ENCODE measurements at regions not wholly inside any gene's neighbourhood (a gene's known extent, or its start where the extent isn't known, plus 50 kb on each side); places are given as distances from the start of the nearest gene placed in this dataset.

GRCh38 chr6:90403489-90404381 lies 107.1 kb upstream of the BACH2 start:
- TF ChIP-seq REST (IDR thresholded peaks at IDR 0.05; ENCODE audit: insufficient read depth in 1 of 2, low read depth in 2 of 2, low read length in 2 of 2) (no peak), SIN3A (IDR thresholded peaks at IDR 0.05; ENCODE audit: borderline replicate concordance, insufficient read depth, low read length) (peak; percentile 93; the same call in 1 of the 2 replicates)

- TF ChIP-seq FOXP2 (optimal IDR thresholded peaks at IDR 0.05; ENCODE audit: borderline replicate concordance, extremely low read depth, extremely low read length, insufficient read depth) (no peak), TAF1 (IDR thresholded peaks at IDR 0.05; ENCODE audit: borderline replicate concordance, insufficient read depth, low read length) (no peak), POLR2AphosphoS5 (IDR thresholded peaks at IDR 0.05; ENCODE audit: low read depth, low read length) (no peak), REST (IDR thresholded peaks at IDR 0.05; ENCODE audit: insufficient read depth in 1 of 2, low read depth in 2 of 2, low read length in 2 of 2) (no peak), SIN3A (IDR thresholded peaks at IDR 0.05; ENCODE audit: borderline replicate concordance, insufficient read depth, low read length) (no peak)
Measured at GRCh38 chr6:90402831-90403192, 106.2 kb upstream of the BACH2 start.

GRCh38 chr6:90401933-90402830 lies 105.5 kb upstream of the BACH2 start:
- TF ChIP-seq FOXP2 (optimal IDR thresholded peaks at IDR 0.05; ENCODE audit: borderline replicate concordance, extremely low read depth, extremely low read length, insufficient read depth) (no peak), REST (IDR thresholded peaks at IDR 0.05; ENCODE audit: insufficient read depth in 1 of 2, low read depth in 2 of 2, low read length in 2 of 2) (0 out of 4 replicates have a peak, but pooled peaks of 1 of the 2 experiments have one; percentile 1), SIN3A (IDR thresholded peaks at IDR 0.05; ENCODE audit: borderline replicate concordance, insufficient read depth, low read length) (peak; percentile 52; the same call in 1 of the 2 replicates)

GRCh38 chr6:90399970-90400369 lies 103.3 kb upstream of the BACH2 start:
- TF ChIP-seq SIN3A (IDR thresholded peaks at IDR 0.05; ENCODE audit: borderline replicate concordance, insufficient read depth, low read length) (no peak), TAF1 (IDR thresholded peaks at IDR 0.05; ENCODE audit: borderline replicate concordance, insufficient read depth, low read length) (no peak), POLR2AphosphoS5 (IDR thresholded peaks at IDR 0.05; ENCODE audit: low read depth, low read length) (no peak), FOXP2 (optimal IDR thresholded peaks at IDR 0.05; ENCODE audit: borderline replicate concordance, extremely low read depth, extremely low read length, insufficient read depth) (no peak), REST (IDR thresholded peaks at IDR 0.05; ENCODE audit: insufficient read depth in 1 of 2, low read depth in 2 of 2, low read length in 2 of 2) (no peak)

Measured in PFSK-1 (cell line).